ENCODE measurements at regions not wholly inside any gene's neighbourhood (a gene's known extent, or its start where the extent isn't known, plus 50 kb on each side); places are given as distances from the start of the nearest gene placed in this dataset.

- no peak for DNase-seq (ENCODE audit: low spot score in 2 of 2)
- H3K4me3 ChIP-seq (ENCODE audit: low read depth, poor library complexity, severe bottlenecking) = no peak overlapping the region
- 75% methylated on average over 2 of the region's 2 CpGs for WGBS, 2 donors
- TF ChIP-seq POLR2A (IDR thresholded peaks at IDR 0.05) (no peak), CTCF (IDR thresholded peaks at IDR 0.05) (no peak)
- intact Hi-C loops (cut with DNase I; ENCODE audit: low total_unique reads) = no loop called here
Observed at GRCh38 chr1:181910905-181911304, 150.6 kb downstream of the ZNF648 start.

GRCh38 chr1:181909010-181909409, 152.5 kb downstream of the ZNF648 start:
- no peak for TF ChIP-seq POLR2A (IDR thresholded peaks at IDR 0.05)
- no peak for TF ChIP-seq CTCF (IDR thresholded peaks at IDR 0.05)
- no peak overlapping the region for H3K4me3 ChIP-seq (ENCODE audit: low read depth, poor library complexity, severe bottlenecking)
- intact Hi-C loops (cut with DNase I; ENCODE audit: low total_unique reads) = no loop called here
- WGBS, 2 donors = 30 to 44% methylated on average over 1 of the region's 1 CpG
- DNase-seq (ENCODE audit: low spot score in 2 of 2) = no peak

GRCh38 chr1:181906631-181907030, 154.9 kb downstream of the ZNF648 start:
- H3K4me3 ChIP-seq (ENCODE audit: low read depth, poor library complexity, severe bottlenecking) = no peak overlapping the region
- 85 to 90% methylated on average over 6 of the region's 6 CpGs for WGBS, 2 donors
- TF ChIP-seq CTCF (IDR thresholded peaks at IDR 0.05) (no peak), POLR2A (IDR thresholded peaks at IDR 0.05) (no peak)
- intact Hi-C loops (cut with DNase I; ENCODE audit: low total_unique reads) = no loop called here
- DNase-seq (ENCODE audit: low spot score in 2 of 2) = no peak

- TF ChIP-seq POLR2A (IDR thresholded peaks at IDR 0.05) (no peak), CTCF (IDR thresholded peaks at IDR 0.05) (no peak)
- WGBS, 2 donors = 84 to 85% methylated on average over 2 of the region's 2 CpGs
- H3K4me3 ChIP-seq (ENCODE audit: low read depth, poor library complexity, severe bottlenecking) = no peak overlapping the region
- intact Hi-C loops (cut with DNase I; ENCODE audit: low total_unique reads) = no loop called here
- DNase-seq (ENCODE audit: low spot score in 2 of 2) = no peak
Observed at GRCh38 chr1:181905944-181906597, 155.4 kb downstream of the ZNF648 start.

GRCh38 chr1:181898773-181899172, 162.7 kb downstream of the ZNF648 start:
- no peak for DNase-seq (ENCODE audit: low spot score in 2 of 2)
- intact Hi-C loops (cut with DNase I; ENCODE audit: low total_unique reads) = no loop called here
- TF ChIP-seq POLR2A (IDR thresholded peaks at IDR 0.05) (no peak), CTCF (IDR thresholded peaks at IDR 0.05) (no peak)
- H3K4me3 ChIP-seq (ENCODE audit: low read depth, poor library complexity, severe bottlenecking) = no peak overlapping the region

- H3K4me3 ChIP-seq (ENCODE audit: low read depth, poor library complexity, severe bottlenecking) = no peak overlapping the region
- TF ChIP-seq CTCF (IDR thresholded peaks at IDR 0.05) (no peak), POLR2A (IDR thresholded peaks at IDR 0.05) (no peak)
- intact Hi-C loops (cut with DNase I; ENCODE audit: low total_unique reads) = no loop called here
- DNase-seq (ENCODE audit: low spot score in 2 of 2) = no peak
- 83 to 94% methylated on average over 2 of the region's 2 CpGs for WGBS, 2 donors
Observed at GRCh38 chr1:181896824-181897223, 164.7 kb downstream of the ZNF648 start.
